HFFc6 (cell line): ENCODE measurements at regions not wholly inside any gene's neighbourhood (a gene's known extent, or its start where the extent isn't known, plus 50 kb on each side); places are given as distances from the start of the nearest gene placed in this dataset.

Experiments
- DNase-seq: peaks from one replicate; pipeline ENCODE4 v3.0.0-alpha.2; 2018
- H3K27ac Mint-ChIP-seq: 2 replicates; pipeline ENCODE4 v1.8.0; 2020; ENCODE audit warnings: mild to moderate bottlenecking, mixed read lengths
- H3K27me3 Mint-ChIP-seq: 2 replicates; pipeline ENCODE4 v1.8.0; 2021; ENCODE audit warnings: mild to moderate bottlenecking, moderate library complexity, mixed read lengths; ENCODE audit not compliant: insufficient read depth
- H3K36me3 Mint-ChIP-seq: 2 replicates; pipeline ENCODE4 v1.8.0; 2021; ENCODE audit warnings: low read depth, mixed read lengths
- H3K4me1 Mint-ChIP-seq: 2 replicates; pipeline ENCODE4 v1.8.0; 2020; ENCODE audit warnings: low read depth, mixed read lengths
- H3K4me3 Mint-ChIP-seq: 2 replicates; pipeline ENCODE4 v1.8.0; 2020; ENCODE audit warnings: mild to moderate bottlenecking, moderate library complexity, mixed read lengths
- H3K9me3 Mint-ChIP-seq: 2 replicates; pipeline ENCODE4 v1.8.0; 2020; ENCODE audit warnings: mild to moderate bottlenecking, mixed read lengths
- TF ChIP-seq, protein P1 (sequence below): fragments of 200-600 bp; sonication (generic); IDR thresholded peaks from 2 replicates; pipeline ENCODE4 v1.5.0; 2021; ENCODE audit warnings: antibody characterized with exemption, mild to moderate bottlenecking

DNA sequence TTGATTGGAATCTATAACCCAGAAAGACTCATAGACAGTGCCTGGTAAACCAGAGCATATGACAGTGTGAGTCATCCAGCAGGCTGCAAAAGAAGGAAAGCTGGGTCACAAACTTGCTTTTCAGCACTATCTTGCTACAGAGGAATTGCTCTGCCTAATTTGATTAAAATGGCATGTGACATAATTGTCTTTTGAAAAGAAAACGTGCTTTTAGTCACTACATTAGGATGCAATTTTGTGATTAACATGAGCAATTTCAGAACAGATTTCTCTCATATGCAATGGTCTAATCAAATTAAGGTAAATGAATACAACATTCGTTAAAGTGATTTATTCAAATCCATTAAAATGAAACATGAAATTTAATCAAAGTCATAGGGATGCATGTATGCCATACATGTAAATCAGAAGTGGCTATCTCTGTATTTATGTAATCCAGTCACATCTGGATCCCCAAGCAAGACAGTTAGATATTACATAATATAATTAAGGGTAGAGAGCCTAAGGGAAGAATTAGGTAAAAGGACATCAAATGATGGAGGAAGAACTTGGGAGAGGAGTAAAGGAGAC, 400.0 kb upstream of the HTR1E start:
- Mint-ChIP-seq H3K4me3 (no peak overlapping the region), H3K27ac (no peak overlapping the region), H3K9me3 (peaks cover 39% of the 10 kb centered on the region), H3K27me3 (no peaks in the 10 kb centered on the region), H3K4me1 (no peaks in the 10 kb centered on the region), H3K36me3 (no peaks in the 10 kb centered on the region; the same call in 1 of the 2 replicates)
- TF ChIP-seq, protein P1, sequence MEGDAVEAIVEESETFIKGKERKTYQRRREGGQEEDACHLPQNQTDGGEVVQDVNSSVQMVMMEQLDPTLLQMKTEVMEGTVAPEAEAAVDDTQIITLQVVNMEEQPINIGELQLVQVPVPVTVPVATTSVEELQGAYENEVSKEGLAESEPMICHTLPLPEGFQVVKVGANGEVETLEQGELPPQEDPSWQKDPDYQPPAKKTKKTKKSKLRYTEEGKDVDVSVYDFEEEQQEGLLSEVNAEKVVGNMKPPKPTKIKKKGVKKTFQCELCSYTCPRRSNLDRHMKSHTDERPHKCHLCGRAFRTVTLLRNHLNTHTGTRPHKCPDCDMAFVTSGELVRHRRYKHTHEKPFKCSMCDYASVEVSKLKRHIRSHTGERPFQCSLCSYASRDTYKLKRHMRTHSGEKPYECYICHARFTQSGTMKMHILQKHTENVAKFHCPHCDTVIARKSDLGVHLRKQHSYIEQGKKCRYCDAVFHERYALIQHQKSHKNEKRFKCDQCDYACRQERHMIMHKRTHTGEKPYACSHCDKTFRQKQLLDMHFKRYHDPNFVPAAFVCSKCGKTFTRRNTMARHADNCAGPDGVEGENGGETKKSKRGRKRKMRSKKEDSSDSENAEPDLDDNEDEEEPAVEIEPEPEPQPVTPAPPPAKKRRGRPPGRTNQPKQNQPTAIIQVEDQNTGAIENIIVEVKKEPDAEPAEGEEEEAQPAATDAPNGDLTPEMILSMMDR, result no peak
- DNase-seq, result no peak

DNA sequence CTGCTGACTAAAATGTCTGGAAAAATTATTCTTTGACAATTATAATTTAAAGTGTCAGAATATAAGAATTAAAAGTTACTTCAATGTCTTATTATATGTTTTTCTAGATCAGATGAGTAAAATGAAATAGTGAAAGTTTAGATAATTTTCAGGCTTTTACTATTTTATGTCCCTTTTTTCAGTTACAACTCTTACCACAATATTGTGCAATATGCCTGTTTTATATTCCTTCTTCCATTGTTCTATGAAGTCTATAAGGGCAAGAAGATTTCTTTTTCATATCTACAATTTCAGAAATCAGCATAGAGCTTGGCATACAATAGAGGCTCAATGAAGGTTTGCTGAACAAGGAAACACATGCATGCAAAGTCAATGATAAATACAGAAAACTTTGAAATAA, 401.2 kb upstream of the HTR1E start:
- H3K27me3 Mint-ChIP-seq, result no peaks in the 10 kb centered on the region
- H3K4me1 Mint-ChIP-seq, result no peaks in the 10 kb centered on the region

DNA sequence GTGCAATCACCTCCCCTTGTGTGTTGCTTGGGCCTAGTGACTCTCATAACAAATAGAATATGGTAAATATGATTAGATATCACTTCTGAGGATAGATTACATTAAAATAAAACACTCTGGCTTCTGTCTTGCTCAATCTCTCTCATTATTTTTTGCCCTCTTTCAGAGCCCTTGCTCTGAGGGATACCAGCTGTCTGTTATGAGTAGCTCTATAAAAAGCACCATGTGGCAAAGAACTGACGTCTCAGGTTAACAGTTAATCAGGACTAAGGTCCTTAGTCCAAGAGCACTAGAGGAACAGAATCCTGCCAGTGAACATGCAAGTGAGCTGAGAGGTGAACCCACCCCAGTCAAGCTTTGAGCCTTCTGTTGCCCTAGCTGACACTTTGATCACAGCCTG, 402.2 kb upstream of the HTR1E start:
- TF ChIP-seq, protein P1, result no peak
- Mint-ChIP-seq H3K36me3 (no peaks in the 10 kb centered on the region; the same call in 1 of the 2 replicates), H3K9me3 (peaks cover 27% of the 10 kb centered on the region), H3K4me3 (no peak overlapping the region), H3K27ac (no peak overlapping the region), H3K4me1 (no peaks in the 10 kb centered on the region), H3K27me3 (no peaks in the 10 kb centered on the region)
- no peak for DNase-seq

More for the DNA sequence above, 401.2 kb upstream of the HTR1E start:
- H3K27ac Mint-ChIP-seq, result no peak overlapping the region
- TF ChIP-seq, protein P1, result no peak
- H3K9me3 Mint-ChIP-seq, result peaks cover 36% of the 10 kb centered on the region
- DNase-seq, result no peak
- H3K36me3 Mint-ChIP-seq, result no peaks in the 10 kb centered on the region; the same call in 1 of the 2 replicates
- no peak overlapping the region for H3K4me3 Mint-ChIP-seq

DNA sequence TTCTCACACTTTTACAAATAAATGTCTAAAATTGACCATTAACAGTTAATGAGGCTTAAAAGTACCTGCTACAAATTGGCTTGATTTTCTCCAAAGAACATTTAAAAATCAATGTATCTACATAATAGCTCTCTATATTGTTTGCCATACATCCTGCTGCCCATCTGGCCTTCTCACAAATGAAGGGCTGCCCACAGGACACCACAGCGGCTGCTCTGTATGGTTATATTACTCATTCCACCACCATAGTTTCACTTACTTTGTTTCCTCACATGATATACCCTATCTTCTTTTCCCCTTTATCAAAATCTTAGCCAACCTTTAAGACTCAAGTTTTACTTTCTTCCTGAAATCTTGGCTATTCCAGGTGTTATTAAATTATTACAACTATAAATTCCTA, 407.7 kb upstream of the HTR1E start:
- TF ChIP-seq, protein P1, result no peak
- Mint-ChIP-seq H3K36me3 (no peaks in the 10 kb centered on the region), H3K9me3 (peaks cover 43% of the 10 kb centered on the region), H3K4me3 (no peak overlapping the region), H3K27ac (no peak overlapping the region), H3K4me1 (no peaks in the 10 kb centered on the region), H3K27me3 (no peaks in the 10 kb centered on the region)
- DNase-seq, result no peak

DNA sequence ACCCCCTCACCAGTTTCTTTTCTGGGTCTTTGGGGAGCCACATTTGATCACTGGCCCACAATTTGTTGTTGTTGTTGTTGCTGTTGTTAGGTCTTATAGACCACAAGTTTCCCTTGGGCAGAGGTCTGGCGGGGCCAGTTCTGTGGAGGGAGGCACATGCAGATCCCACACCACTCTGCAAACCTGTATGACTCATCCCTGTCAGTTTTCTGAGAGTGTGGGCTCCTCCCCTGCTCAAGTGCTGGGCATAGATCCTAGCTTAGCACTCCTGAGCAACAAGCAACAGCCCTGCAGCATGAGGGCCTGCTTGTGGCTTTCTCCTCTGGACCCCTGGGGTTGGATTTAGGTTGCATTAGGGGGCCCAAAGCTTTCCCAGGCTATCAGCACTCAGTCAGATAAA, 411.1 kb upstream of the HTR1E start:
- TF ChIP-seq, protein P1, result no peak
- DNase-seq, result no peak
- no peaks in the 10 kb centered on the region for H3K4me1 Mint-ChIP-seq
- H3K36me3 Mint-ChIP-seq, result no peaks in the 10 kb centered on the region
- H3K4me3 Mint-ChIP-seq, result no peak overlapping the region
- no peaks in the 10 kb centered on the region for H3K27me3 Mint-ChIP-seq
- H3K9me3 Mint-ChIP-seq, result peaks cover 56% of the 10 kb centered on the region
- no peak overlapping the region for H3K27ac Mint-ChIP-seq

DNA sequence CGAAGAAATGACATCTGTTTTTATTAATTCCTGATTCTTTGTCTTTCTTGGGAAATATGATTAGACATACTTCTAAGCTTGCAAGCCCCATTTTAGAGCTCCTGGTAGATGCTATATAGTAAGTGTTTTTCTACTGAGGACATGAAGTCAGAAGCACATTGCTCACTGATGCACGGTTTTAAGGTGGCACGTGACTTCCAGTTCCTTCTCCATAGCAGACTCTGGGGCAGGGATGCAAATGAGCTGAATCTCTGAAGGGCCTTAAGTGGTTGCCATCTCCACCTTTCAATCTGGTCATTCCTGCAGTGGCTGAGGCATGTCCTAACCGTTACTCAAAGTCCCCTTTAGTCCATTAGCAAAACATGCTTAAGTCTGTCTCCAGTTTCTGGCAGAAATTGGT, 421.2 kb upstream of the HTR1E start:
- no peaks in the 10 kb centered on the region for H3K27me3 Mint-ChIP-seq
- no peaks in the 10 kb centered on the region; the same call in 1 of the 2 replicates for H3K36me3 Mint-ChIP-seq
- no peak for DNase-seq
- no peak overlapping the region for H3K4me3 Mint-ChIP-seq
- H3K9me3 Mint-ChIP-seq, result peaks cover 51% of the 10 kb centered on the region
- no peak overlapping the region for H3K27ac Mint-ChIP-seq
- H3K4me1 Mint-ChIP-seq, result no peaks in the 10 kb centered on the region
- TF ChIP-seq, protein P1, result no peak
